ENCODE measurements at regions not wholly inside any gene's neighbourhood (a gene's known extent, or its start where the extent isn't known, plus 50 kb on each side); places are given as distances from the start of the nearest gene placed in this dataset.

GRCh38 chr2:8430628-8431027 lies 251.2 kb upstream of the ID2 start:
- Histone ChIP-seq H3K36me3 (ENCODE audit: control insufficient read depth, insufficient read depth, low read length) (no peaks in the 10 kb centered on the region), H3K9me3 (ENCODE audit: control insufficient read depth, insufficient read depth, low read length) (no peaks in the 10 kb centered on the region), H3K4me3 (ENCODE audit: low read length) (no peak overlapping the region), H3K27ac (ENCODE audit: low read length) (no peak overlapping the region), H3K27me3 (ENCODE audit: control insufficient read depth, insufficient read depth, low read length) (no peaks in the 10 kb centered on the region), H3K4me1 (ENCODE audit: control insufficient read depth, insufficient read depth, low read length) (no peaks in the 10 kb centered on the region)
- no peak for DNase-seq (ENCODE audit: low read depth, low spot score)
- WGBS (ENCODE audit: insufficient coverage, insufficient read length): no CpG with 5 or more reads among the region's 4 CpGs

GRCh38 chr2:8431446-8432125 lies 250.3 kb upstream of the ID2 start:
- no peaks in the 10 kb centered on the region for H3K27me3 ChIP-seq (ENCODE audit: control insufficient read depth, insufficient read depth, low read length)
- H3K4me1 ChIP-seq (ENCODE audit: control insufficient read depth, insufficient read depth, low read length): no peaks in the 10 kb centered on the region
- no peaks in the 10 kb centered on the region for H3K9me3 ChIP-seq (ENCODE audit: control insufficient read depth, insufficient read depth, low read length)
- no CpG with 5 or more reads among the region's 3 CpGs for WGBS (ENCODE audit: insufficient coverage, insufficient read length)
- no peaks in the 10 kb centered on the region for H3K36me3 ChIP-seq (ENCODE audit: control insufficient read depth, insufficient read depth, low read length)
- H3K4me3 ChIP-seq (ENCODE audit: low read length): no peak overlapping the region
- DNase-seq (ENCODE audit: low read depth, low spot score): no peak
- H3K27ac ChIP-seq (ENCODE audit: low read length): no peak overlapping the region

- no peaks in the 10 kb centered on the region for H3K27me3 ChIP-seq (ENCODE audit: control insufficient read depth, insufficient read depth, low read length)
- no CpG with 5 or more reads among the region's 9 CpGs for WGBS (ENCODE audit: insufficient coverage, insufficient read length)
- no peak for DNase-seq (ENCODE audit: low read depth, low spot score)
- no peaks in the 10 kb centered on the region for H3K36me3 ChIP-seq (ENCODE audit: control insufficient read depth, insufficient read depth, low read length)
- no peak overlapping the region for H3K4me3 ChIP-seq (ENCODE audit: low read length)
- H3K27ac ChIP-seq (ENCODE audit: low read length): no peak overlapping the region
- no peaks in the 10 kb centered on the region for H3K4me1 ChIP-seq (ENCODE audit: control insufficient read depth, insufficient read depth, low read length)
- no peaks in the 10 kb centered on the region for H3K9me3 ChIP-seq (ENCODE audit: control insufficient read depth, insufficient read depth, low read length)
These were observed 249.0 kb upstream of the ID2 start for GRCh38 chr2:8432706-8433336.

GRCh38 chr2:8433390-8433789 lies 248.5 kb upstream of the ID2 start:
- Histone ChIP-seq H3K36me3 (ENCODE audit: control insufficient read depth, insufficient read depth, low read length) (no peaks in the 10 kb centered on the region), H3K27ac (ENCODE audit: low read length) (no peak overlapping the region), H3K27me3 (ENCODE audit: control insufficient read depth, insufficient read depth, low read length) (no peaks in the 10 kb centered on the region), H3K4me1 (ENCODE audit: control insufficient read depth, insufficient read depth, low read length) (no peaks in the 10 kb centered on the region), H3K4me3 (ENCODE audit: low read length) (no peak overlapping the region), H3K9me3 (ENCODE audit: control insufficient read depth, insufficient read depth, low read length) (no peaks in the 10 kb centered on the region)
- WGBS (ENCODE audit: insufficient coverage, insufficient read length): no CpG with 5 or more reads among the region's 3 CpGs
- DNase-seq (ENCODE audit: low read depth, low spot score): no peak

- 100% methylated on average over 1 of the region's 4 CpGs for WGBS (ENCODE audit: insufficient coverage, insufficient read length)
These were observed 246.2 kb upstream of the ID2 start for GRCh38 chr2:8435608-8436007.

GRCh38 chr2:8436585-8436984 lies 245.3 kb upstream of the ID2 start:
- DNase-seq (ENCODE audit: low read depth, low spot score): no peak
- Histone ChIP-seq H3K9me3 (ENCODE audit: control insufficient read depth, insufficient read depth, low read length) (no peaks in the 10 kb centered on the region), H3K4me1 (ENCODE audit: control insufficient read depth, insufficient read depth, low read length) (no peaks in the 10 kb centered on the region), H3K4me3 (ENCODE audit: low read length) (no peak overlapping the region), H3K27ac (ENCODE audit: low read length) (no peak overlapping the region), H3K27me3 (ENCODE audit: control insufficient read depth, insufficient read depth, low read length) (no peaks in the 10 kb centered on the region), H3K36me3 (ENCODE audit: control insufficient read depth, insufficient read depth, low read length) (no peaks in the 10 kb centered on the region)
- no CpG with 5 or more reads among the region's 3 CpGs for WGBS (ENCODE audit: insufficient coverage, insufficient read length)

More at GRCh38 chr2:8435608-8436007, 246.2 kb upstream of the ID2 start:
- Histone ChIP-seq H3K27me3 (ENCODE audit: control insufficient read depth, insufficient read depth, low read length) (no peaks in the 10 kb centered on the region), H3K4me3 (ENCODE audit: low read length) (no peak overlapping the region), H3K4me1 (ENCODE audit: control insufficient read depth, insufficient read depth, low read length) (no peaks in the 10 kb centered on the region), H3K27ac (ENCODE audit: low read length) (no peak overlapping the region), H3K9me3 (ENCODE audit: control insufficient read depth, insufficient read depth, low read length) (no peaks in the 10 kb centered on the region), H3K36me3 (ENCODE audit: control insufficient read depth, insufficient read depth, low read length) (no peaks in the 10 kb centered on the region)
- no peak for DNase-seq (ENCODE audit: low read depth, low spot score)

GRCh38 chr2:8437228-8437948 lies 244.5 kb upstream of the ID2 start:
- no peak for DNase-seq (ENCODE audit: low read depth, low spot score)
- Histone ChIP-seq H3K36me3 (ENCODE audit: control insufficient read depth, insufficient read depth, low read length) (no peaks in the 10 kb centered on the region), H3K9me3 (ENCODE audit: control insufficient read depth, insufficient read depth, low read length) (no peaks in the 10 kb centered on the region), H3K27ac (ENCODE audit: low read length) (no peak overlapping the region), H3K27me3 (ENCODE audit: control insufficient read depth, insufficient read depth, low read length) (no peaks in the 10 kb centered on the region), H3K4me1 (ENCODE audit: control insufficient read depth, insufficient read depth, low read length) (no peaks in the 10 kb centered on the region), H3K4me3 (ENCODE audit: low read length) (no peak overlapping the region)
- no CpG with 5 or more reads among the region's 9 CpGs for WGBS (ENCODE audit: insufficient coverage, insufficient read length)

GRCh38 chr2:8437949-8438400 lies 243.9 kb upstream of the ID2 start:
- Histone ChIP-seq H3K36me3 (ENCODE audit: control insufficient read depth, insufficient read depth, low read length) (no peaks in the 10 kb centered on the region), H3K9me3 (ENCODE audit: control insufficient read depth, insufficient read depth, low read length) (no peaks in the 10 kb centered on the region), H3K4me1 (ENCODE audit: control insufficient read depth, insufficient read depth, low read length) (no peaks in the 10 kb centered on the region), H3K27me3 (ENCODE audit: control insufficient read depth, insufficient read depth, low read length) (no peaks in the 10 kb centered on the region), H3K27ac (ENCODE audit: low read length) (no peak overlapping the region), H3K4me3 (ENCODE audit: low read length) (no peak overlapping the region)
- no peak for DNase-seq (ENCODE audit: low read depth, low spot score)
- no CpG with 5 or more reads among the region's 5 CpGs for WGBS (ENCODE audit: insufficient coverage, insufficient read length)

- no peaks in the 10 kb centered on the region for H3K4me1 ChIP-seq (ENCODE audit: control insufficient read depth, insufficient read depth, low read length)
- no CpG with 5 or more reads among the region's 3 CpGs for WGBS (ENCODE audit: insufficient coverage, insufficient read length)
- no peak for DNase-seq (ENCODE audit: low read depth, low spot score)
These were observed 243.4 kb upstream of the ID2 start for GRCh38 chr2:8438476-8438875.

GRCh38 chr2:8438996-8439395 lies 242.9 kb upstream of the ID2 start:
- no peak overlapping the region for H3K4me3 ChIP-seq (ENCODE audit: low read length)
- no peaks in the 10 kb centered on the region for H3K36me3 ChIP-seq (ENCODE audit: control insufficient read depth, insufficient read depth, low read length)
- no peak for DNase-seq (ENCODE audit: low read depth, low spot score)
- no peaks in the 10 kb centered on the region for H3K27me3 ChIP-seq (ENCODE audit: control insufficient read depth, insufficient read depth, low read length)
- no peaks in the 10 kb centered on the region for H3K9me3 ChIP-seq (ENCODE audit: control insufficient read depth, insufficient read depth, low read length)
- no peaks in the 10 kb centered on the region for H3K4me1 ChIP-seq (ENCODE audit: control insufficient read depth, insufficient read depth, low read length)
- WGBS (ENCODE audit: insufficient coverage, insufficient read length): no CpG with 5 or more reads among the region's 7 CpGs
- H3K27ac ChIP-seq (ENCODE audit: low read length): no peak overlapping the region

More at GRCh38 chr2:8438476-8438875, 243.4 kb upstream of the ID2 start:
- Histone ChIP-seq H3K27me3 (ENCODE audit: control insufficient read depth, insufficient read depth, low read length) (no peaks in the 10 kb centered on the region), H3K4me3 (ENCODE audit: low read length) (no peak overlapping the region), H3K9me3 (ENCODE audit: control insufficient read depth, insufficient read depth, low read length) (no peaks in the 10 kb centered on the region), H3K36me3 (ENCODE audit: control insufficient read depth, insufficient read depth, low read length) (no peaks in the 10 kb centered on the region), H3K27ac (ENCODE audit: low read length) (no peak overlapping the region)

Measured in iPS DF 6.9 (cell line).